OCI-LY1 (cell line): ENCODE measurements at regions not wholly inside any gene's neighbourhood (a gene's known extent, or its start where the extent isn't known, plus 50 kb on each side); places are given as distances from the start of the nearest gene placed in this dataset.

Experiments
- H2AFZ ChIP-seq: fragments of 200-600 bp; sonication (generic), shearing (Covaris generic); 2 replicates; pipeline ENCODE4 v1.6.0; 2014; ENCODE audit warnings: antibody characterized with exemption, mild to moderate bottlenecking, low read length
- H3F3A ChIP-seq: fragments of 200-600 bp; sonication (generic), shearing (Covaris generic); 2 replicates; pipeline ENCODE4 v1.6.0; 2014; ENCODE audit warnings: mild to moderate bottlenecking, antibody characterized with exemption, low read length, moderate library complexity; ENCODE audit not compliant: insufficient read depth
- H3K27ac ChIP-seq: fragments of 200-600 bp; sonication (generic); 2 replicates; pipeline ENCODE4 v1.5.1; 2014; ENCODE audit warnings: low read length, mixed run types, mild to moderate bottlenecking, low read depth; ENCODE audit not compliant: poor library complexity, severe bottlenecking
- H3K27me3 ChIP-seq: fragments of 200-600 bp; sonication (generic); 2 replicates; pipeline ENCODE4 v1.6.0; 2014; ENCODE audit warnings: antibody characterized with exemption, mild to moderate bottlenecking, low read length, moderate library complexity; ENCODE audit not compliant: insufficient read depth
- H3K36me3 ChIP-seq: fragments of 200-600 bp; sonication (generic); 2 replicates; pipeline ENCODE4 v1.6.1; 2014; ENCODE audit warnings: mild to moderate bottlenecking, antibody characterized with exemption, low read length, moderate library complexity, mixed read lengths; ENCODE audit not compliant: insufficient read depth
- H3K4me1 ChIP-seq: fragments of 200-600 bp; sonication (generic); 2 replicates; pipeline ENCODE4 v1.5.1; 2014; ENCODE audit warnings: mild to moderate bottlenecking, low read length, moderate library complexity; ENCODE audit not compliant: insufficient read depth, severe bottlenecking
- H3K4me2 ChIP-seq: fragments of 200-600 bp; sonication (generic), shearing (Covaris generic); 2 replicates; pipeline ENCODE4 v1.6.1; 2014; ENCODE audit warnings: low read length
- H3K4me3 ChIP-seq: fragments of 200-600 bp; sonication (generic); 2 replicates; pipeline ENCODE4 v1.5.1; 2014; ENCODE audit warnings: low read length, low read depth, mild to moderate bottlenecking, mixed read lengths; ENCODE audit not compliant: poor library complexity, severe bottlenecking
- H3K79me2 ChIP-seq: fragments of 200-600 bp; shearing (Covaris generic); 2 replicates; pipeline ENCODE4 v1.6.1; 2016; ENCODE audit warnings: mixed run types, low read length, mixed read lengths; ENCODE audit not compliant: insufficient read depth
- H3K9ac ChIP-seq: fragments of 200-600 bp; sonication (generic), shearing (Covaris generic); 2 replicates; pipeline ENCODE4 v1.6.1; 2014; ENCODE audit warnings: mild to moderate bottlenecking, low read length, mixed read lengths
- H3K9me2 ChIP-seq: fragments of 200-600 bp; sonication (generic), shearing (Covaris generic); 2 replicates; pipeline ENCODE4 v1.6.1; 2014; ENCODE audit warnings: low read depth, mild to moderate bottlenecking, low read length, mixed read lengths
- H3K9me3 ChIP-seq: fragments of 200-600 bp; shearing (Covaris generic); 2 replicates; pipeline ENCODE4 v1.6.1; 2014; ENCODE audit warnings: low read length, mixed read lengths
- H4K20me1 ChIP-seq: fragments of 200-600 bp; sonication (generic), shearing (Covaris generic); 2 replicates; pipeline ENCODE4 v1.6.0; 2016; ENCODE audit warnings: mild to moderate bottlenecking, low read length; ENCODE audit not compliant: insufficient read depth
- EZH2 ChIP-seq: fragments of 200-600 bp; sonication (generic), shearing (Covaris generic); IDR thresholded peaks from 2 replicates; pipeline ENCODE4 v1.8.0; 2017; ENCODE audit warnings: borderline replicate concordance, mixed run types, mild to moderate bottlenecking, antibody characterized with exemption, low read length, moderate library complexity, mixed read lengths
- TF ChIP-seq, protein P1 (sequence below): fragments of 200-600 bp; sonication (generic), shearing (Covaris generic); IDR thresholded peaks from 2 replicates; pipeline ENCODE4 v1.5.1; 2017; ENCODE audit warnings: mild to moderate bottlenecking, antibody characterized with exemption, low read length, moderate library complexity, mixed read lengths

DNA sequence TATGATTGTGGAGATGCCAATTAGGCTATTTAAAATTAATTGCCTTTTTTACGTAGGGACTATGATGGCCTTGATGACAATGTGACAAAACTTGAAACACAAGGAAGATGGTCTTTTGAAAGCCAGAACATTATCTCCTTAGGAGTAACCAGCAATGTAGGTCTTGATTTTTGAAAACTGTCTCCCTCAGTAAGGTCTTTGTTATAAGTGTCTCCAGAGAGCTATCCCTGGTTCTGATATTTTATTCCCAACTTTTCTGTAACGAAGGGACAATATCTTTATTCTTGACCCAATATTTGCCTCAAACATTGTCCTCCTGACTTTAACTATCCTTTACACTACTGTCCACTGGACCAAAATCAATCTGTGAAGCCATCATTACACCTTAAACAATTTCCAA, 493.2 kb downstream of the CCDC85A start:
- no peaks in the 10 kb centered on the region for H3K36me3 ChIP-seq
- TF ChIP-seq, protein P1, sequence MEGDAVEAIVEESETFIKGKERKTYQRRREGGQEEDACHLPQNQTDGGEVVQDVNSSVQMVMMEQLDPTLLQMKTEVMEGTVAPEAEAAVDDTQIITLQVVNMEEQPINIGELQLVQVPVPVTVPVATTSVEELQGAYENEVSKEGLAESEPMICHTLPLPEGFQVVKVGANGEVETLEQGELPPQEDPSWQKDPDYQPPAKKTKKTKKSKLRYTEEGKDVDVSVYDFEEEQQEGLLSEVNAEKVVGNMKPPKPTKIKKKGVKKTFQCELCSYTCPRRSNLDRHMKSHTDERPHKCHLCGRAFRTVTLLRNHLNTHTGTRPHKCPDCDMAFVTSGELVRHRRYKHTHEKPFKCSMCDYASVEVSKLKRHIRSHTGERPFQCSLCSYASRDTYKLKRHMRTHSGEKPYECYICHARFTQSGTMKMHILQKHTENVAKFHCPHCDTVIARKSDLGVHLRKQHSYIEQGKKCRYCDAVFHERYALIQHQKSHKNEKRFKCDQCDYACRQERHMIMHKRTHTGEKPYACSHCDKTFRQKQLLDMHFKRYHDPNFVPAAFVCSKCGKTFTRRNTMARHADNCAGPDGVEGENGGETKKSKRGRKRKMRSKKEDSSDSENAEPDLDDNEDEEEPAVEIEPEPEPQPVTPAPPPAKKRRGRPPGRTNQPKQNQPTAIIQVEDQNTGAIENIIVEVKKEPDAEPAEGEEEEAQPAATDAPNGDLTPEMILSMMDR: no peak
- no peak for TF ChIP-seq EZH2
- no peaks in the 10 kb centered on the region for H3K27me3 ChIP-seq
- H3K27ac ChIP-seq: no peak overlapping the region
- H3K4me3 ChIP-seq: no peak overlapping the region
- no peaks in the 10 kb centered on the region for H3K79me2 ChIP-seq
- no peaks in the 10 kb centered on the region for H3K9me2 ChIP-seq
- H2AFZ ChIP-seq: no peak overlapping the region
- H3F3A ChIP-seq: no peaks in the 10 kb centered on the region
- H3K9me3 ChIP-seq: no peaks in the 10 kb centered on the region
- H3K4me1 ChIP-seq: no peaks in the 10 kb centered on the region
- H4K20me1 ChIP-seq: no peaks in the 10 kb centered on the region
- no peak overlapping the region for H3K4me2 ChIP-seq
- H3K9ac ChIP-seq: no peak overlapping the region

DNA sequence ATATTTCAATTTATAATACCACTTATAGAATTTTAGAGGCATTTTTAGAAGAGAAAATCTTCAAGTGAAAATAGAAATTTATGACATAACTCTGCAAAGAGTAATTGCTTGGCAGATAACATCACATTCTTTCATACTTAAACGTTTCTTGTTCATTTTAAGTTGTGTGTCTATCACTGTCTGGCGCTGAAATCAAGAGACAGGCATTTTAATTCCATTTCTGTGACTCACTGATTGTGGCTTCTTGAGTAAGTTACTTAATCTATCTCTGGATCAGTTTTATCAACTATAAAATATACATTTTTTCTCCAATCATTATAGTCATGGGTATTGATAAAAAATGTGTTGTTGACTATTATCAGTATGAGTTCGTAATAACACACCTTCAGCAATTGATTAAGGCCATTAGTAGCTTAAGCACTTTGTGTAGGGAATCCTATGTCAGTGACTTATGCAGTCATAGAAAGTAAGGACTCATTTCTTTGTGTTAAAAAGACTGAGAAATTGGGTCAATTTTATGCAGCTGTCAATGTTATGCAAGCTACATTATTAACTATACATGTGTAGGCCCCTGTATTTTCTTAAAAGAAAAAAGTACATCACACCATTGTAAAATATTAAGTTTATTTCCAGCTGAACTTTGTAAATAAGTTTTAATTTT, 497.3 kb downstream of the CCDC85A start:
- TF ChIP-seq EZH2: no peak
- TF ChIP-seq, protein P1: no peak
- H4K20me1 ChIP-seq: no peaks in the 10 kb centered on the region
- H3F3A ChIP-seq: no peaks in the 10 kb centered on the region
- no peaks in the 10 kb centered on the region for H3K79me2 ChIP-seq
- H3K27me3 ChIP-seq: no peaks in the 10 kb centered on the region
- no peak overlapping the region for H3K4me3 ChIP-seq
- H3K4me1 ChIP-seq: no peaks in the 10 kb centered on the region
- no peaks in the 10 kb centered on the region for H3K36me3 ChIP-seq
- no peak overlapping the region for H2AFZ ChIP-seq
- H3K9me2 ChIP-seq: no peaks in the 10 kb centered on the region
- H3K9ac ChIP-seq: no peak overlapping the region
- H3K27ac ChIP-seq: no peak overlapping the region
- no peak overlapping the region for H3K4me2 ChIP-seq
- H3K9me3 ChIP-seq: no peaks in the 10 kb centered on the region

DNA sequence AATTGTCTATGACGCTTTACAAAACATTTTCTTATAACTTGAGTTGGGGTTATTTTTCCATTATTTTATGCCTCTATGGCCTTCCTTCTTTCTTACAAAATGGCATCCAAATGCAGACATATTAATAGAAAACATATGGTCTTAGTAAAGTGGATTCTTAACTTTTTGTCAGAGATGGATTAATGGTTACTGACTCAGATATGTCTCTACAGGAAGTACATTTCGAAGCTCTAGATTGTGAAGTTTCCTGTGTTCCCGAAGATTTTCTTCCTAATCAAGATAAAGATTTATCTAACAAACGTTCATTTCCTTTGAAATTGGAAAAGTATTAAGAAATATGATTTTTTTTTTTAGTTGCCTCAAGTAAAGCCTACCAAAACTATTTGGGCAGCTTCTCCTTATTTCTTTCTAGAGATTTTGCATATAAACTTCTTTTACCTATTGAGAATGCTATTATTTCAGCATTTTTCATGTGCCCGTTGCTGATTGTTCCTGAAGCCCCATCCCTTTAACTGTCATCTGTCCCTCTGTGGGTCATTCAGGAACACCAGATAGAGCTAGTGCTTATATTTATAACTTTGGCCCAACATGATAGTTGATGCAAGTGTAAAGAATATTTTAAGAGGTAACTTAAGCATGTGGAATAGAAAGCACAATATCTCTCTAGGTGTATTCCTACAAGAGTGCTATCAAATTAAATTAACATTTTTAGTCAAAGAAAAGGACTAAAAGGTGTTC, 498.0 kb downstream of the CCDC85A start:
- H3F3A ChIP-seq: no peaks in the 10 kb centered on the region
- H3K4me3 ChIP-seq: no peak overlapping the region
- H2AFZ ChIP-seq: no peak overlapping the region
- no peaks in the 10 kb centered on the region for H3K79me2 ChIP-seq
- H3K4me1 ChIP-seq: no peaks in the 10 kb centered on the region
- no peak for TF ChIP-seq EZH2
- TF ChIP-seq, protein P1: no peak
- H3K36me3 ChIP-seq: no peaks in the 10 kb centered on the region
- no peak overlapping the region for H3K9ac ChIP-seq
- no peaks in the 10 kb centered on the region for H3K27me3 ChIP-seq
- no peaks in the 10 kb centered on the region for H3K9me3 ChIP-seq
- no peak overlapping the region for H3K4me2 ChIP-seq
- H4K20me1 ChIP-seq: no peaks in the 10 kb centered on the region
- H3K27ac ChIP-seq: no peak overlapping the region
- no peaks in the 10 kb centered on the region; the same call in 1 of the 2 replicates for H3K9me2 ChIP-seq
